ENCODE measurements at regions not wholly inside any gene's neighbourhood (a gene's known extent, or its start where the extent isn't known, plus 50 kb on each side); places are given as distances from the start of the nearest gene placed in this dataset.

GRCh38 chr5:32866138-32866537 lies 155.0 kb downstream of the NPR3 start:
- TF ChIP-seq, protein P1, sequence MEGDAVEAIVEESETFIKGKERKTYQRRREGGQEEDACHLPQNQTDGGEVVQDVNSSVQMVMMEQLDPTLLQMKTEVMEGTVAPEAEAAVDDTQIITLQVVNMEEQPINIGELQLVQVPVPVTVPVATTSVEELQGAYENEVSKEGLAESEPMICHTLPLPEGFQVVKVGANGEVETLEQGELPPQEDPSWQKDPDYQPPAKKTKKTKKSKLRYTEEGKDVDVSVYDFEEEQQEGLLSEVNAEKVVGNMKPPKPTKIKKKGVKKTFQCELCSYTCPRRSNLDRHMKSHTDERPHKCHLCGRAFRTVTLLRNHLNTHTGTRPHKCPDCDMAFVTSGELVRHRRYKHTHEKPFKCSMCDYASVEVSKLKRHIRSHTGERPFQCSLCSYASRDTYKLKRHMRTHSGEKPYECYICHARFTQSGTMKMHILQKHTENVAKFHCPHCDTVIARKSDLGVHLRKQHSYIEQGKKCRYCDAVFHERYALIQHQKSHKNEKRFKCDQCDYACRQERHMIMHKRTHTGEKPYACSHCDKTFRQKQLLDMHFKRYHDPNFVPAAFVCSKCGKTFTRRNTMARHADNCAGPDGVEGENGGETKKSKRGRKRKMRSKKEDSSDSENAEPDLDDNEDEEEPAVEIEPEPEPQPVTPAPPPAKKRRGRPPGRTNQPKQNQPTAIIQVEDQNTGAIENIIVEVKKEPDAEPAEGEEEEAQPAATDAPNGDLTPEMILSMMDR (conservative IDR thresholded peaks at IDR 0.05) = no peak
- no peak for TF ChIP-seq ZFX (IDR thresholded peaks at IDR 0.05)
